ENCODE measurements at regions not wholly inside any gene's neighbourhood (a gene's known extent, or its start where the extent isn't known, plus 50 kb on each side); places are given as distances from the start of the nearest gene placed in this dataset.
"Not testable (repeated sequence)": the region's sequence is repeated elsewhere in the genome, so short reads cannot be mapped to it uniquely, and the experiment has no call there.

- DNase-seq = no peak
These were observed 307.0 kb upstream of the CELF4 start for GRCh38 chr18:37872562-37872961.

- DNase-seq = no peak
These were observed 306.0 kb upstream of the CELF4 start for GRCh38 chr18:37871561-37871960.

GRCh38 chr18:37869051-37869450 lies 303.5 kb upstream of the CELF4 start:
- DNase-seq = no peak

GRCh38 chr18:37864122-37864521 lies 298.5 kb upstream of the CELF4 start:
- no peak for DNase-seq

- no peak for DNase-seq
These were observed 296.4 kb upstream of the CELF4 start for GRCh38 chr18:37861981-37862380.

GRCh38 chr18:37854396-37854795 lies 288.8 kb upstream of the CELF4 start:
- no peak for DNase-seq

DNA sequence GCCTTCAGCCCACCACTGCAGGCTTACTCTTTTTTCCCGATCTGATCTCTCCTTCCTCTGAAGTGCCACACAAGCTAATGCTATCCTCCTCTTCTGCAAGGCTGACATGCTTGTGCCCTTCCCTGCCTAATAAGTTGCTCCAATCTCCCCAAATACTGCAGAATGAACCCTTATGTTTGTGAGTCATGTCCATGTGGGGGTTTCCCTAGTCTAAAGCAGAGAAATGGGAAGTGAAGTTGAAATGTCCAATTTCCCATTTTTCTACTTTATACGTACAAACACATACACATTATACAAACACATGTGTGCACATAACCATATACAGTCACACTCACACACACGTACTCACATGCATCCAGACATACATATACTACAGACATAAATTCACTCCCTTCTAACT lies 288.1 kb upstream of the CELF4 start:
- DNase-seq = no peak

- DNase-seq = no peak
These were observed 286.9 kb upstream of the CELF4 start for GRCh38 chr18:37852464-37852863.

GRCh38 chr18:37847544-37847943 lies 281.9 kb upstream of the CELF4 start:
- DNase-seq = no peak

- DNase-seq = no peak
These were observed 281.4 kb upstream of the CELF4 start for GRCh38 chr18:37846996-37847395.

GRCh38 chr18:37845498-37845897 lies 279.9 kb upstream of the CELF4 start:
- DNase-seq = no peak

- DNase-seq = no peak
These were observed 278.8 kb upstream of the CELF4 start for GRCh38 chr18:37844209-37844970.

DNA sequence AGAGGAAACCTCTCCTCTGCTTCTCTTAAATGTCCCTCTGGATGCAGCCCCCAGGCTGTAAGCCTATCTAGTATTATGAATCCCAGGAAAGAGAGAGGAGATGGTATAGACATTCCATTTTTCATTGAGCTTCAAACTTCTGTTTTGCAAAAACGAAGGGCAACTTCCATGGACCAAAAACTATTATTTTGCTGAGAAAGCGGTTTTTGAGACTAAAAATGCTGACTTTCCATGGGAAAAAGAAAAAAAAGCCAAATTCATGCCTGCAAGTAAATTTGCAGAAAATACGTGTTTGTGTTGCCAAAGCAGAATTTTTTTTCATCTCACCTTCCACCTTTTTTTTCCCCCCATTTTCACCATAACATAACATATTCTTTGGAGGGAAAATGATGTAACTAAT lies 272.5 kb upstream of the CELF4 start:
- DNase-seq = no peak

GRCh38 chr18:37836071-37836970 lies 270.7 kb upstream of the CELF4 start:
- DNase-seq = no peak

GRCh38 chr18:37832010-37832695 lies 266.6 kb upstream of the CELF4 start:
- not testable (repeated sequence) for DNase-seq

GRCh38 chr18:37812961-37813360 lies 247.4 kb upstream of the CELF4 start:
- no peak for DNase-seq

DNA sequence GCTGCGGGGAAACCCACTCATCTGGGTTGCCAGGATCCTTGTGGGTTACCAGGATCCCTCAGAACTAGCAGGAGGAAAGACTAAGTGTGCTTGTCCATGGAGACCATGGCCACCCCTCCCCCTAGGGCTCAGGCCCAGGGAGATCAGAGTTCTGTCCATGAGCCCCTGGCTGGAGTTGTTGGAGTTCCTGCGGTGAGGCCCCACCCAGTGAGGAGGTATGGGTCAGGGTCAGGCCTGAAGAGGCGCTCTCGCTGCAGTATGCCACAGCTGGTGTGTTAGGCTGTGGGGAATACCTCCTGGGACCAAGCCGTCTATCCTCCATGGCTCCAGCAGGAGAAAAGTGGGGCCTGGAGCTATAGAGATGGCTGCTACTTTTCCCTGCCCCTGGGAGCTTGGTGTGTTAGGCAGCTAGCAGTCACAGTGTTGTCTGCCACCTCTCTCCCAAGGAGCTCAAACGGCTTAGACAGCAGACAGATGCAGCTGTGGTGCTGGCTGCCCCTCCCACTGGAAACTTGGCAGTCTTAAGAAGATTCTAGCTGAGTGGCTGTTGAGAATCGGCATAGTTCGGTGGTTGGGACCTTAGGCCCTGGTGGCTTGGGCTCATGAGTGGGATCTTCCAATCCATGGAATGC lies 240.3 kb upstream of the CELF4 start:
- DNase-seq = no peak

DNA sequence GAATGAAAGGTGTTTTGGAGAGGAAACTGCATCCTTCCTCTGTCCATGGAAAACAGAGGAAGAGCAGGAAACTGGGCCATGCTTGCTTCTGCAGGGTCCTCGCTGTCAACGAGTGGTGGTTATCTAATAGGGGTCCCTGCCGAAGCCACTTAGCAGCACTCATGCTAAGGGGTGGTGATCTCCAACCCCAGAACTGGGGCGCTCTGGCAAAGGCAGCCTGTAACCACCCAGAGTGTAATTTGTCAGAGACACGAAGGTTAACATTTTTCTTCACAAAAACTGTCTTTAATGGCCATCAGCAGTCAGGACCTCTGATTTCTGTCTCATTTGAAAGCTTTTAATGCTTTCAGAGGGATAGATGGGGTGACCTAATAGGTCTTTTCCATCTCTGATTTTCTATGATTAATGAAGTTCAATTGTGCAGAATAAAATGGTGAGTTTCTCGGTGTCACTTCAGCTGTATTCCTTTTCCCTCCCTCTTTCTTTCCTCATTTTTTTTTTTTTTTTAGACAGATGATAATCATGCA lies 231.3 kb upstream of the CELF4 start:
- DNase-seq = no peak

- no peak for DNase-seq
These were observed 221.9 kb upstream of the CELF4 start for GRCh38 chr18:37787452-37787851.

- no peak for DNase-seq
These were observed 218.2 kb upstream of the CELF4 start for GRCh38 chr18:37783771-37784170.

GRCh38 chr18:37779220-37779619 lies 213.6 kb upstream of the CELF4 start:
- no peak for DNase-seq

GRCh38 chr18:37778417-37779165 lies 213.0 kb upstream of the CELF4 start:
- peak; percentile 19 for DNase-seq

Measured in fibroblast of upper back skin (primary cell).